Fibroblast of lung (primary cell): ENCODE measurements at regions not wholly inside any gene's neighbourhood (a gene's known extent, or its start where the extent isn't known, plus 50 kb on each side); places are given as distances from the start of the nearest gene placed in this dataset.

ENCODE experiments used
- CTCF ChIP-seq, 2 donors: IDR thresholded peaks in 1 of 2; conservative IDR thresholded peaks in 1 of 2; 1 replicate in 1 of 2; 2 replicates in 1 of 2; pipeline ENCODE4 v1.5.1; 2011 to 2012; ENCODE audit warnings: low read length in 2 of 2, control low read depth in 1 of 2, inconsistent platforms in 1 of 2, low read depth in 1 of 2, mild to moderate bottlenecking in 1 of 2
- EZH2 ChIP-seq: IDR thresholded peaks from 2 replicates; pipeline ENCODE4 v1.5.1; 2012; ENCODE audit warnings: low read length, control low read depth, mild to moderate bottlenecking; ENCODE audit errors: missing control alignments

- TF ChIP-seq CTCF (conservative IDR thresholded peaks at IDR 0.05 in 1 of 2, IDR thresholded peaks at IDR 0.05 in 1 of 2; ENCODE audit: low read depth in 1 of 2, low read length in 2 of 2), result no peak
- TF ChIP-seq EZH2, result no peak
Observed at GRCh38 chr9:27880635-27881034, 307.4 kb upstream of the C9orf72 start.
